Loucy (cell line): ENCODE measurements at regions not wholly inside any gene's neighbourhood (a gene's known extent, or its start where the extent isn't known, plus 50 kb on each side); places are given as distances from the start of the nearest gene placed in this dataset.

Source experiments
- H2AFZ ChIP-seq: fragments of 200-600 bp; sonication (generic); 2 replicates; pipeline ENCODE4 v1.6.0; 2016; ENCODE audit warnings: antibody characterized with exemption, mild to moderate bottlenecking, low read length, moderate library complexity
- H3F3A ChIP-seq: fragments of 200-600 bp; 2 replicates; pipeline ENCODE4 v1.6.0; 2016; ENCODE audit warnings: antibody characterized with exemption, low read depth, mild to moderate bottlenecking
- H3K27me3 ChIP-seq: fragments of 200-600 bp; sonication (generic); 2 replicates; pipeline ENCODE4 v1.6.1; 2014; ENCODE audit warnings: low read length, mild to moderate bottlenecking; ENCODE audit not compliant: insufficient read depth, poor library complexity, severe bottlenecking
- H3K36me3 ChIP-seq: fragments of 200-600 bp; sonication (generic); 2 replicates; pipeline ENCODE4 v1.6.1; 2016; ENCODE audit warnings: low read length; ENCODE audit not compliant: insufficient read depth
- H3K4me1 ChIP-seq: fragments of 200-600 bp; sonication (generic); 2 replicates; pipeline ENCODE4 v1.5.1; 2014; ENCODE audit warnings: low read length, mild to moderate bottlenecking; ENCODE audit not compliant: insufficient read depth, poor library complexity, severe bottlenecking
- H3K4me2 ChIP-seq: fragments of 200-600 bp; sonication (generic); 2 replicates; pipeline ENCODE4 v1.6.0; 2014; ENCODE audit warnings: antibody characterized with exemption, low read length, low read depth, mild to moderate bottlenecking; ENCODE audit not compliant: poor library complexity, severe bottlenecking
- H3K4me3 ChIP-seq: fragments of 200-600 bp; sonication (generic); 2 replicates; pipeline ENCODE4 v1.5.1; 2014; ENCODE audit warnings: low read length, mild to moderate bottlenecking, mixed read lengths; ENCODE audit not compliant: poor library complexity, severe bottlenecking
- H3K79me2 ChIP-seq: fragments of 200-600 bp; sonication (generic); 2 replicates; pipeline ENCODE4 v1.6.1; 2014; ENCODE audit warnings: low read length; ENCODE audit not compliant: insufficient read depth
- H3K9ac ChIP-seq: fragments of 200-600 bp; sonication (generic); 2 replicates; pipeline ENCODE4 v1.6.0; 2014; ENCODE audit warnings: mild to moderate bottlenecking, low read depth, low read length, moderate library complexity; ENCODE audit not compliant: poor library complexity, severe bottlenecking
- H3K9me2 ChIP-seq: fragments of 200-600 bp; sonication (generic); replicated peaks from 2 replicates; pipeline ENCODE4 v1.6.1; 2016; ENCODE audit warnings: low read depth, low read length, mixed read lengths
- H3K9me3 ChIP-seq: fragments of 200-600 bp; sonication (generic); 2 replicates; pipeline ENCODE4 v1.6.1; 2014; ENCODE audit warnings: mild to moderate bottlenecking, antibody characterized with exemption, low read length, low read depth; ENCODE audit not compliant: insufficient read depth
- H4K20me1 ChIP-seq: fragments of 200-600 bp; sonication (generic); 2 replicates; pipeline ENCODE4 v1.6.0; 2014; ENCODE audit warnings: antibody characterized with exemption, low read length, mild to moderate bottlenecking; ENCODE audit not compliant: insufficient read depth, poor library complexity, severe bottlenecking
- CTCF ChIP-seq: fragments of 200-600 bp; sonication (generic); conservative IDR thresholded peaks from 2 replicates; pipeline ENCODE4 v1.5.1; 2014; ENCODE audit warnings: mild to moderate bottlenecking, antibody characterized with exemption, low read length
- EZH2phosphoT487 ChIP-seq: fragments of 200-600 bp; IDR thresholded peaks from 2 replicates; pipeline ENCODE4 v1.6.1; 2018; ENCODE audit warnings: antibody characterized with exemption, mild to moderate bottlenecking, moderate library complexity, borderline replicate concordance

GRCh38 chr6:113330636-113330946 is 526.6 kb upstream of the MARCKS start:
- no peaks in the 10 kb centered on the region for H3K4me1 ChIP-seq
- TF ChIP-seq EZH2phosphoT487 (no peak), CTCF (no peak)
- no peaks in the 10 kb centered on the region for H3F3A ChIP-seq
- H4K20me1 ChIP-seq, result no peaks in the 10 kb centered on the region
- H3K4me3 ChIP-seq, result no peak overlapping the region
- H3K4me2 ChIP-seq, result no peak overlapping the region
- no peaks in the 10 kb centered on the region for H3K36me3 ChIP-seq
- H3K27me3 ChIP-seq, result no peaks in the 10 kb centered on the region
- H3K9ac ChIP-seq, result no peak overlapping the region
- H3K9me2 ChIP-seq, result no peaks in the 10 kb centered on the region
- no peak overlapping the region for H2AFZ ChIP-seq
- H3K9me3 ChIP-seq, result no peaks in the 10 kb centered on the region
- no peaks in the 10 kb centered on the region for H3K79me2 ChIP-seq

DNA sequence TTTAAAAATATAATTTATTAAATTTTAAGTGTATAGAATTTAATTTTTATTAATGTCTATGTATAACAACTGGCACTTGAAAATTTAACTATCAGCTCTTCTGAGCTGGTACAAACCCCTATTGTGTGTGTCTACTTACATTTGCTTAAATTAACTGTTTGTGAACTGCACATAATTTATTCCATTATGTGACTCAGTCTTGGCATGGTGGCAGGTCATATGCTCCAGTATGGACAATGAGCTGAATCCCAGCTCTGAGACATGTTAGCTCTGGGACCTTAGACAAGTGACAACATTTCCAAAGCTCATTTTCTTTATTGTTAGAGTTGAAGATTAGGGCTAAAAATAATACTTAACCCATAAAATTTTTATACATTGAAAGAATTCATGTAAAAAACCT is 526.1 kb upstream of the MARCKS start:
- H4K20me1 ChIP-seq, result no peaks in the 10 kb centered on the region
- no peaks in the 10 kb centered on the region for H3K4me1 ChIP-seq
- H3F3A ChIP-seq, result no peaks in the 10 kb centered on the region
- no peak overlapping the region for H2AFZ ChIP-seq
- H3K9me2 ChIP-seq, result no peaks in the 10 kb centered on the region
- no peaks in the 10 kb centered on the region for H3K79me2 ChIP-seq
- H3K9ac ChIP-seq, result no peak overlapping the region
- no peaks in the 10 kb centered on the region for H3K27me3 ChIP-seq
- no peaks in the 10 kb centered on the region for H3K9me3 ChIP-seq
- no peak for TF ChIP-seq CTCF
- TF ChIP-seq EZH2phosphoT487, result no peak
- H3K4me2 ChIP-seq, result no peak overlapping the region
- no peaks in the 10 kb centered on the region for H3K36me3 ChIP-seq
- no peak overlapping the region for H3K4me3 ChIP-seq

DNA sequence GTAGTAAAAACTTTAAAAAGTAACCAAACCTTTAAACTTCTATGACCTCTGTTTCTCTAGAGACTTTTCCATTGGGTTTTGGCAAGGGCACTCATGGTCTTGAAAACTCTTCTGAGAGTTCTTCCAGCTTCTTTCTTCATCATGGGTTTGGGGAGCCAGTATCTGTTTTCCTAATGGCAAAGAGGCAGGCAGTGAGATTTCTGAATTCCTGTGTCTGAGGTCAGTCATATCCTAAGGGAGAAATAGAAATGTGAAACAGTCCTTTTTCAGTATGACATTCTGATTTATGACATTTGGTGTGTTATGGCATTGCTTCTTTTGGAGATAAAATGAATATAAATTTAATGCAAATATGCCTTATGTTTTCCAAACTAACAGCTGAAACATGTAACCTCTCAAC is 518.5 kb upstream of the MARCKS start:
- Histone ChIP-seq H3K4me2 (no peak overlapping the region), H3K36me3 (no peaks in the 10 kb centered on the region), H3K79me2 (no peaks in the 10 kb centered on the region), H3K4me3 (no peak overlapping the region), H3F3A (no peaks in the 10 kb centered on the region), H3K9me3 (no peaks in the 10 kb centered on the region), H2AFZ (no peak overlapping the region), H3K9ac (no peak overlapping the region), H3K27me3 (no peaks in the 10 kb centered on the region), H4K20me1 (no peaks in the 10 kb centered on the region), H3K4me1 (no peaks in the 10 kb centered on the region), H3K9me2 (no peaks in the 10 kb centered on the region)
- TF ChIP-seq CTCF, result no peak
- TF ChIP-seq EZH2phosphoT487, result no peak
